Neuronal stem cell (in vitro differentiated cells): ENCODE measurements at regions not wholly inside any gene's neighbourhood (a gene's known extent, or its start where the extent isn't known, plus 50 kb on each side); places are given as distances from the start of the nearest gene placed in this dataset.

Source experiments
- DNase-seq: peaks from one replicate; pipeline ENCODE4 v3.0.0-alpha.2; 2013; ENCODE audit warnings: low spot score
- H2AFZ ChIP-seq: one replicate; pipeline ENCODE4 v1.6.1; 2013; ENCODE audit warnings: mild to moderate bottlenecking, low read length, inconsistent platforms
- H2AK5ac ChIP-seq: 2 replicates; pipeline ENCODE4 v1.6.1; 2013; ENCODE audit warnings: low read depth, mild to moderate bottlenecking, inconsistent platforms, low read length, moderate library complexity, mixed read lengths
- H2BK120ac ChIP-seq: 2 replicates; pipeline ENCODE4 v1.6.1; 2013; ENCODE audit warnings: low read depth, mild to moderate bottlenecking, inconsistent platforms, low read length, moderate library complexity, mixed read lengths
- H2BK12ac ChIP-seq: one replicate; pipeline ENCODE4 v1.6.1; 2013; ENCODE audit warnings: low read length, inconsistent platforms
- H2BK15ac ChIP-seq: 2 replicates; pipeline ENCODE4 v1.6.1; 2013; ENCODE audit warnings: mild to moderate bottlenecking, low read length, inconsistent platforms, mixed read lengths
- H2BK5ac ChIP-seq: one replicate; pipeline ENCODE4 v1.6.1; 2013; ENCODE audit warnings: inconsistent platforms, mild to moderate bottlenecking, low read length, moderate library complexity
- H3K14ac ChIP-seq: one replicate; pipeline ENCODE4 v1.6.1; 2013; ENCODE audit warnings: low read length, inconsistent platforms
- H3K18ac ChIP-seq: 2 replicates; pipeline ENCODE4 v1.6.1; 2013; ENCODE audit warnings: low read length, inconsistent platforms
- H3K23ac ChIP-seq: 2 replicates; pipeline ENCODE4 v1.6.1; 2013; ENCODE audit warnings: low read depth, mild to moderate bottlenecking, mixed read lengths, low read length, inconsistent platforms; ENCODE audit not compliant: poor library complexity
- H3K27ac ChIP-seq: replicated peaks from 3 replicates; pipeline ENCODE4 v1.5.1; 2013; ENCODE audit warnings: low read length, inconsistent platforms
- H3K27me3 ChIP-seq, 3 experiments: 2 replicates each; pipeline ENCODE4 v1.6.1; 2013; ENCODE audit warnings: low read length in 3 of 3, mild to moderate bottlenecking in 2 of 3, inconsistent platforms in 1 of 3, low read depth in 1 of 3, mixed read lengths in 1 of 3, moderate library complexity in 1 of 3; ENCODE audit not compliant: control insufficient read depth in 3 of 3, insufficient read depth in 3 of 3
- H3K36me3 ChIP-seq, 2 donors: replicated peaks in 1 of 2; 2 replicates each; pipeline ENCODE4 v1.6.1; 2013; ENCODE audit warnings: low read length in 2 of 2; ENCODE audit not compliant: control insufficient read depth in 2 of 2, insufficient read depth in 2 of 2
- H3K4ac ChIP-seq: 2 replicates; pipeline ENCODE4 v1.6.1; 2013; ENCODE audit warnings: inconsistent platforms, mild to moderate bottlenecking, low read length, moderate library complexity
- H3K4me1 ChIP-seq, 2 donors: 1 replicate in 1 of 2; 2 replicates in 1 of 2; pipeline ENCODE4 v1.6.1; 2013; ENCODE audit warnings: low read length in 2 of 2, low read depth in 1 of 2; ENCODE audit not compliant: control insufficient read depth in 2 of 2, insufficient read depth in 1 of 2
- H3K4me2 ChIP-seq: one replicate; pipeline ENCODE4 v1.6.1; 2013; ENCODE audit warnings: mild to moderate bottlenecking, low read length, inconsistent platforms; ENCODE audit not compliant: insufficient read depth, poor library complexity, severe bottlenecking
- H3K4me3 ChIP-seq, 2 donors: 2 replicates each; pipeline ENCODE4 v1.5.1; 2013; ENCODE audit warnings: low read length in 2 of 2, mild to moderate bottlenecking in 2 of 2, inconsistent platforms in 1 of 2, moderate library complexity in 1 of 2
- H3K79me1 ChIP-seq: one replicate; pipeline ENCODE4 v1.6.1; 2013; ENCODE audit warnings: low read depth, mild to moderate bottlenecking, inconsistent platforms, low read length, moderate library complexity
- H3K9ac ChIP-seq: one replicate; pipeline ENCODE4 v1.6.1; 2013; ENCODE audit warnings: mild to moderate bottlenecking, low read depth, low read length, inconsistent platforms; ENCODE audit not compliant: poor library complexity
- H3K9me3 ChIP-seq, 2 donors: replicated peaks in 1 of 2; 2 replicates each; pipeline versions ENCODE3 to v1.6.1; 2013; ENCODE audit warnings: low read length in 2 of 2, mild to moderate bottlenecking in 2 of 2, inconsistent platforms in 1 of 2, low read depth in 1 of 2, mixed read lengths in 1 of 2, moderate library complexity in 1 of 2; ENCODE audit not compliant: control insufficient read depth in 2 of 2, insufficient read depth in 1 of 2
- H4K8ac ChIP-seq: one replicate; pipeline ENCODE4 v1.6.1; 2013; ENCODE audit warnings: low read depth, mild to moderate bottlenecking, inconsistent platforms, low read length, moderate library complexity
- H4K91ac ChIP-seq: one replicate; pipeline ENCODE4 v1.6.1; 2013; ENCODE audit warnings: low read length, low read depth, mild to moderate bottlenecking, inconsistent platforms; ENCODE audit not compliant: poor library complexity
- WGBS, 2 donors: extraction: QIAGEN DNeasy Blood & Tissue Kit; methylation state at CpG; one replicate each; pipeline ENCODE4 v1.1.7; 2013; ENCODE audit warnings: missing lambda C conversion rate in 2 of 2, mixed read lengths in 1 of 2; ENCODE audit not compliant: insufficient read length in 2 of 2, insufficient replicate concordance in 1 of 2; ENCODE audit errors: extremely low coverage in 2 of 2; 5-methylcytosine and 5-hydroxymethylcytosine counted together

DNA sequence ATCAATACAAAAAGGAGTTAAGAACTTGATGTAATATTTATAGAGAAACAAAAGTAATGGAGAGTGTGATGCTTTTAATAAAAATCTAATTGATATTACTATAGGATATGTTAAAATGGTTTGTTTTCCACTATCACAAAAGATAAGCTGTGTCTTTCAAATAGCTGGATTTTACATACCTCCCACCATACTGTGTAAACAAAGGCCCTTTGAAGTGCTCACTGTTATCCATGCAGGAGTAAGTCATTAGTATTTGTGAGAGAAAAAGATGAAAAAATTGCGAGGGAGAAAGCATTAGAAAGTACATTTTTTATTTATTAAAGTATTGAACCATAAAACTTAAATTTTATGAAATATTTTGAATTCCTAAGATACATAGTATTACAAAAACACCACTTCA lies 733.0 kb downstream of the GRIK2 start:
- no CpG with 5 or more reads among the region's 1 CpG for whole genome bisulfite sequencing, 2 donors
- H4K91ac ChIP-seq = no peak overlapping the region
- H3K18ac ChIP-seq = no peak overlapping the region
- no peak overlapping the region for H4K8ac ChIP-seq
- H3K9ac ChIP-seq = no peak overlapping the region
- H3K4ac ChIP-seq = no peak overlapping the region
- H3K23ac ChIP-seq = no peak overlapping the region
- no peaks in the 10 kb centered on the region for H3K36me3 ChIP-seq
- no peaks in the 10 kb centered on the region for H3K9me3 ChIP-seq
- DNase-seq = no peak
- H3K79me1 ChIP-seq = no peaks in the 10 kb centered on the region
- H3K4me3 ChIP-seq = no peak overlapping the region
- no peaks in the 10 kb centered on the region for H3K27me3 ChIP-seq
- H3K14ac ChIP-seq = no peak overlapping the region
- no peak overlapping the region for H2BK12ac ChIP-seq
- H2AFZ ChIP-seq = no peak overlapping the region
- H2AK5ac ChIP-seq = no peak overlapping the region
- no peak overlapping the region for H3K4me2 ChIP-seq
- H2BK15ac ChIP-seq = no peak overlapping the region
- H3K4me1 ChIP-seq = no peaks in the 10 kb centered on the region
- no peak overlapping the region for H2BK5ac ChIP-seq
- no peak overlapping the region for H2BK120ac ChIP-seq
- H3K27ac ChIP-seq = no peak overlapping the region

DNA sequence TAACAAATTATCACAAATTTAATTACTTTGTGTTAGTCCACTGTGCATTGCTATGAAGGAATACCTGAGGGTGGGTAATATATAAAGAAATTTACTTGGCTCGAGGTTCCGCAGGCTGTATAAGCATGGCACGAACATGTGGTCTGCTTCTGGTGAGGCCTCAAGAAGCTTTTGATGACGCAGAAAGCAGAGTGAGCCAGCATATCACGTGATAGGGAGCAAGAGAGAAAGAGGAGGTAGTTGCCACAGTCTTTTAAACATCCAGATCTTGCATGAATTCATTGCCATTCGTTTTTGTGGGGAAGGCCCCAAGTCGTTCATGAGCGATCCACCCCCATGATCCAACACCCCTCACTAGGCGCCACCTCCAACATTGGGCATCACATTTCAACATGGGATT lies 733.7 kb downstream of the GRIK2 start:
- no CpG with 5 or more reads among the region's 9 CpGs for WGBS, 2 donors
- no peaks in the 10 kb centered on the region for H3K36me3 ChIP-seq
- H3K4ac ChIP-seq = no peak overlapping the region
- H3K4me1 ChIP-seq = no peaks in the 10 kb centered on the region
- H3K4me3 ChIP-seq = no peak overlapping the region
- no peak overlapping the region for H4K91ac ChIP-seq
- H3K4me2 ChIP-seq = no peak overlapping the region
- DNase-seq = no peak
- H3K9ac ChIP-seq = no peak overlapping the region
- H3K79me1 ChIP-seq = no peaks in the 10 kb centered on the region
- H2AK5ac ChIP-seq = no peak overlapping the region
- H2BK5ac ChIP-seq = no peak overlapping the region
- H3K18ac ChIP-seq = no peak overlapping the region
- H2BK12ac ChIP-seq = no peak overlapping the region
- no peaks in the 10 kb centered on the region for H3K27me3 ChIP-seq
- no peak overlapping the region for H3K23ac ChIP-seq
- H2BK15ac ChIP-seq = no peak overlapping the region
- no peak overlapping the region for H3K14ac ChIP-seq
- H2BK120ac ChIP-seq = no peak overlapping the region
- no peak overlapping the region for H2AFZ ChIP-seq
- H3K27ac ChIP-seq = no peak overlapping the region
- no peaks in the 10 kb centered on the region for H3K9me3 ChIP-seq
- no peak overlapping the region for H4K8ac ChIP-seq

DNA sequence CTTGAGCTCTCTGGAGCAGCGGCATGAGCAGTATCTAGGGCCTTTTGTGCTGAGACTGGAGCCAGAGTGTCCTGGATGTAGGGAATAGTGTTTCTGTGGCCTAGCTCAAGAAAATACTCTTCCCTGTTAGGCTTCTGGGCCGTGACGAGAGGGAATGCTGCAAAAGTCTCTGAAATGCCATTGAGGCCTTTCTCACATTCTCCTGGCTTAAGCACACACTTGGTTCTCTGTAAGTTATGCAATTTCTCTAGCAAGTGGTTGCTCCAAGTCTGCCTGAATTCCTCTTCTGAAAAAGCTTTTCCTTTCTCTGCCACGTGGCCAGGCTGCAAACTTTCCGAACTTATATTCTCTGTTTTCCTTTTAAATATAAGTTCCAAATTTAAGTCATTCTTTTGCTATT lies 744.4 kb downstream of the GRIK2 start:
- H3K36me3 ChIP-seq = no peaks in the 10 kb centered on the region
- H3K27me3 ChIP-seq = no peaks in the 10 kb centered on the region
- H3K4ac ChIP-seq = no peak overlapping the region
- no peaks in the 10 kb centered on the region for H3K9me3 ChIP-seq
- H2BK15ac ChIP-seq = no peak overlapping the region
- no peak overlapping the region for H2BK120ac ChIP-seq
- no CpG with 5 or more reads among the region's 5 CpGs for WGBS, 2 donors
- no peak overlapping the region for H2BK12ac ChIP-seq
- no peak overlapping the region for H3K18ac ChIP-seq
- no peak overlapping the region for H4K8ac ChIP-seq
- no peak overlapping the region for H3K23ac ChIP-seq
- no peak overlapping the region for H3K9ac ChIP-seq
- no peaks in the 10 kb centered on the region for H3K4me1 ChIP-seq
- H4K91ac ChIP-seq = no peak overlapping the region
- no peak overlapping the region for H2AK5ac ChIP-seq
- no peak overlapping the region for H3K14ac ChIP-seq
- H3K4me2 ChIP-seq = no peak overlapping the region
- H3K4me3 ChIP-seq = no peak overlapping the region
- H3K27ac ChIP-seq = no peak overlapping the region
- no peak for DNase-seq
- H2AFZ ChIP-seq = no peak overlapping the region
- no peak overlapping the region for H2BK5ac ChIP-seq
- no peaks in the 10 kb centered on the region for H3K79me1 ChIP-seq

DNA sequence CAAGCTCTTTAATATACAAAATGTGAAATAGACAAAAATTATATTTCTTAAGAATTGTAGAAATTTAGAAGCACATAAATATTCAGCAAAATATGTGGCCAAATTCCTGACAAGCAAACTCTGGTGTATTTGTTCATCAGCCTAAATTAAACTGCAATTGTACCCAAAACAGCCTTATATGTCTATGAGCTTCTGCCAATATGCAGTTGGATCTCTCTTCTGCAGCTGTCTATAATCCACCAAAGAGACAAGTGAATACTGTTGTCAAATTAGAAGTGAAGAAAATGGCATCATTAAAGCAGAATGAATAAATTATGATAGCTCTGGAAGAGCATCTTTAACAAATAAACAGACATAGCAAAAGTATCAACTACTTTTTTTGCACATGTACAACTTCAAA lies 755.7 kb downstream of the GRIK2 start:
- no peak overlapping the region for H3K23ac ChIP-seq

More for the DNA sequence above, 755.7 kb downstream of the GRIK2 start:
- H3K4me3 ChIP-seq = no peak overlapping the region
- no peaks in the 10 kb centered on the region for H3K79me1 ChIP-seq
- H2AFZ ChIP-seq = no peak overlapping the region
- no peak for DNase-seq
- no peak overlapping the region for H3K14ac ChIP-seq
- H4K8ac ChIP-seq = no peak overlapping the region
- H3K9me3 ChIP-seq = no peaks in the 10 kb centered on the region
- H2BK15ac ChIP-seq = no peak overlapping the region
- H2BK120ac ChIP-seq = no peak overlapping the region
- no peak overlapping the region for H3K18ac ChIP-seq
- no peaks in the 10 kb centered on the region for H3K27me3 ChIP-seq
- no peaks in the 10 kb centered on the region for H3K4me1 ChIP-seq
- no peak overlapping the region for H4K91ac ChIP-seq
- H2AK5ac ChIP-seq = no peak overlapping the region
- no peak overlapping the region for H3K4me2 ChIP-seq
- H2BK12ac ChIP-seq = no peak overlapping the region
- H3K36me3 ChIP-seq = no peaks in the 10 kb centered on the region
- H3K4ac ChIP-seq = no peak overlapping the region
- no peak overlapping the region for H3K9ac ChIP-seq
- no peak overlapping the region for H2BK5ac ChIP-seq
- H3K27ac ChIP-seq = no peak overlapping the region
